RCC 7860 (cell line): ENCODE measurements at regions not wholly inside any gene's neighbourhood (a gene's known extent, or its start where the extent isn't known, plus 50 kb on each side); places are given as distances from the start of the nearest gene placed in this dataset.

ENCODE experiments used
- DNase-seq: peaks from one replicate; pipeline ENCODE4 v3.0.0-alpha.2; 2015; ENCODE audit warnings: low spot score
- FAIRE-seq: peaks from 2 replicates; lab custom pipeline; 2012; peaks lifted over from hg19 to GRCh38; lab: Jason Lieb, UNC

- FAIRE-seq: no peak
- no peak for DNase-seq
Observed at GRCh38 chr1:214816603-214817002, 213.6 kb downstream of the CENPF start.

DNA sequence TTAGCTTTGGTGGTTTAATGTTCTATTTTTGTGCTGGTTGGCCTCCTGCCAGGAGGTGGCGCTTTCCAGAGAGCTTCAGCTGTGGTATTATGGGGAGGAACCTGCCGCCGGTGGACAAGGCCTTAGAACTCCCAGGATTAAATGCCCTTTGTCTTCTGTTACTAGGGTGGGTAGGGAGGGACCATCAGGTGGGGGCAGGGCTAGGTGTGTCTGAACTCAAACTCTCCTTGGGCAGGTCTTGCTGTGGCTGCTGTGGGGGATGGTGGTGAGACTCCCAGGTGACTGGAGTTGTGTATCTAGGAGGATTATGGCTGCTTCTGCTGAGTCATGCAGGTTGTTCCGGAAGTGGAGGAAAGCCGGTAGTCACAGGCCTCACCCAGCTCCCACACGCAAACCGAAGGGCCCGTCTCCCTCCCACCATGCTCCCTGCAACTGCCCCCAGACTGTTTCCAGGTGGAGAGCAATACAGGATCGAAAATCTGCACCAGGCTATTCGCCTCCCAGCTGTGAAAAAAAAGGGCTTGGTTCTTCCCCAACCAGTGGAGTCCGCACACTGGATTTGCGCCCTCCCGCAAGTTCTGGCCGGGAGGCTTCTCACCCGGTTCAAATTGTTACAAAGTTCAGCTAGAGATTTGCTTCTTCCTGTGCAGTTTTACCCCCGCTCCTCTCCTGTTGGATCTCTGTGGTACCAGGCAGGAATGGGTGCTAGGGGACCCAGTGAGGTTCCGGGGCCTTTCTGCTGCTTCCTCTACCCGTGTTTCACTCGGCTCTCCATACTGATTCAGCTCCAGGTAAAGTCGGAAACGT is 220.5 kb downstream of the CENPF start:
- no peak for FAIRE-seq
- DNase-seq: no peak

GRCh38 chr1:214824763-214825162 is 221.8 kb downstream of the CENPF start:
- no peak for DNase-seq
- FAIRE-seq: no peak

DNA sequence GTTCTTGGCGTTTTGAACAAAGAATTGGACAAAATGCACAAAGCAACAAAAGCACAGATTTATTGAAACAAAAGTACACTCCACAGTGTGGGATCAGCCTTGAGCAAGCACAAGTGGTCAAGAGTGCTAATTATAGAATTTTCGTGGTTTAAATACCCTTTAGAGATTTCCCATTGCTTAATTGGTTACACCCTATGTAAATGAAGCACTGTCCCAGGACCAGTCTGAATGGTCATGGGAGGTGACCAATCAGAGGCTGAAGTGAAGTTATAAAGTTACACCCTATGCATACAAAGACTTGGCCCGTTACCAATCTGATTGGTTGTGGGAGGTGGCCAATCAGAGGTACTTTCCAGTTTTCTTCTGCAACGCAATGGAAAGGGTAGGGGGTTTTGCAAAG is 223.6 kb downstream of the CENPF start:
- no peak for FAIRE-seq
- no peak for DNase-seq

DNA sequence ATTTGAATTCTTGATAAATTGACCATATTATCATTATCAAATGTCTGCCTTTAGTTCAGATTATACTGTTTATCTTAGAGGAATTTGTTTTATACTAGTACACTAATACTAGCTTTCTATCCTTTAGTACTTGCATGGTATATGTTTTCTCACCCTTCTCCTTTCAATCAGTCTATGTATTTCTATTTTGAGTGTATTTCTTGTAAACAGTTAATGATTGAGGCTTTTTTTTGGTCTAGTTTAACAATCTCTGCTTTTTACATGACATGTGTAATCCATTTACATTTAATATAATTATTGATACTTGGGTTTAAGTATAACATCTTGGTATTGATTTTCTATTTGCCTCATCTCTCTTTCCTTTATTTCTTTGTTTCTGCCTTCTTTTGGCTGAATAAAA is 224.9 kb downstream of the CENPF start:
- FAIRE-seq (no peak), DNase-seq (no peak)

GRCh38 chr1:214830941-214831340 is 227.9 kb downstream of the CENPF start:
- DNase-seq (no peak), FAIRE-seq (no peak)

DNA sequence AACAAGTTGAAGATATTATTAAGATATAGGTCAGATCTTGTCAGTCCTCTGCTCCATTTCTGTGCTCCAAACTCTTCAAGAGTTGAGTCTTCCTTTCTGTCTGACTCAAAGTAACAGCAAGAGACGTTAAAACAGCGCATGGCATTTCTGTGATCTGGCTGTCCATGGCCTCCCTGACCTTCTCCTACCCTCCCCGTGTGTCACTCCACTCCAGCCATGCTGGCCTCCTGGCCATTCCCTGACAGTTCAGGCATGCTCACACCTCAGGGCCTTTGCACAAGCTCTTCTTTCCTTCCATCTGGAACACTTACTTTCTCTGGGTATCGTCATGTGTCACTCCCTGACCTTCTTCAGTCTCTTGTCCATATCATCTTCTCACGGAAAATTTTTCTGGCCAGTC is 229.0 kb downstream of the CENPF start:
- DNase-seq (no peak), FAIRE-seq (no peak)

DNA sequence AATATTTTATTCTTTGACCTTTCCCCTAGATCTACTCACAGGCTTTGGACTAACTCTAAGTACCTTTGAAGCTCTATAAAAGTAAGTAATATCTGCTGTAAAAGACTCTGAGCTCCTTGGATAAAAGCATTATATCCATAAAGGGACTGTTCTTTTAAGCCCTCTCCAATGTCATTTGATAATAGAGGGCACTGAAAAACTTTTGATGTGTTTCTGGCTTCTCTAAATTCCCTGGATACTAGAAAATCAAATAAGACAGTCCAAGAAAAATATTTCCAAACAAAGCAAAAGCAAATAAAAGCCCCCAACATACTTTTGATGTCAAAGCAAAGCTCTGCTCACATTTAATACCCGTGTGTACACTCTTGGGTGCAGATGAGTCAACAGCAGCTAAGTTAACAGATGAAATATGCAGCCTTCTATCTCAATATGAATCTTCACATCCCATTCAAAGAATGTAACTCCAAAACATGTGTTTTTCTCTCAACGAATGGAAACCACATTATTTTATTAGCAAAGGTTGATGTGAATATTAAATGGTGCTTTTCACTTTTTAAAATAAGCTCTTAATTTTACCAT is 230.3 kb downstream of the CENPF start:
- no peak for FAIRE-seq
- DNase-seq: no peak

DNA sequence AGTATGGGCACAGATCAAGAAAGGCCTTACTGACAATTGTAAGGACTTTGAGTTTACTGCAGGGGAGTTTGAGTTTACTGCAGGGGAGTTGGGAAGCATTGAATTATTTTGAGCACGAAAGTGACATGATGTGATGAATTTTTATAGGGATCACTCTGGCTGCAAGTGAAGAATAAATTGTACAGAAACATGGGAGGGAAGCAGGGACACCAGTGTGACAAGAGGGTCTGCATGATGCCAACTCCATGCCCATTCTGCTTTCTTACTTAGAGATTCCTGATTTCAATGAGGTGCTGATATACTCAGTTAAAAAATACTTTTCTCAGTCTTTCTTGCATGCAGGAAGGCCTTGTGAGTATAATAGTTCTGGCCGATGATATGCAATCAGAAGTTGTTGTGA is 234.4 kb downstream of the CENPF start:
- FAIRE-seq: no peak
- no peak for DNase-seq

DNA sequence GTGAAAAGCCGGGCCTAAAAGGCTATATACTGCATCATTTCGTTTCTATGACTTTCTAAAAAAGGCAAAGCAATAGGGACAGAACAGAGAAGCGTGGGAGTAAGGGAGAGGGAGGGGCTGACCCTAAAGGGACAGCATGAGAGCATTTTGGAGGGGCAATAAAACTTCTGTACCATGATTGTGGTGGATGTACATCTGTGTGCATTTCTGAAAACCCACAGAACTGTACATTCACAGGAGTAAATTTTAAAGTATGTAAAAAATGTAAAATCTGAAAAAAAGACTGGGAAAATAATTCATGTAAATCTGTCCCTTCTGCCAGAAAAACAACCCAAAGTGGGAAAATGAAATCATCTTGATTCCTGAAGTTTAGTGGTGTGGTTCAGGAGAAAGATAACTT is 235.4 kb downstream of the CENPF start:
- DNase-seq (no peak), FAIRE-seq (no peak)

DNA sequence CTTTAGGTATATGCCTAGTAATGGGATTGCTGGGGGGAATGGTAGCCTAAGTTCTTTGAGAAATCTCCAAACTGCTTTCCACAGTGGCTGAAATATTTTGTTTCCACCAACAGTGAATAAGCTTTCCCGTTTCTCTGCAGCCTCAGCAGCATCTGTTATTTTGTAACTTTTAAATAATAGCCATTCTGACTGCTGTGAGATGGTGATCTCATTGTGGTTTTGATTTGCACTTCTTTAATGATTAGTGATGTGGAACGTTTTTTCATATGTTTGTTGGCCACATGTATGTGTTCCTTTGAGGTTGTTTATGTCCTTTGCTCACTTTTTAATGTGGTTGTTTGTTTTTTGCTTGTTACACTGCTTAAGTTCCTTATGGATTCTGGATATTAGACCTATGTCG is 237.4 kb downstream of the CENPF start:
- DNase-seq: peak; percentile 67
- peak; percentile 97 for FAIRE-seq

DNA sequence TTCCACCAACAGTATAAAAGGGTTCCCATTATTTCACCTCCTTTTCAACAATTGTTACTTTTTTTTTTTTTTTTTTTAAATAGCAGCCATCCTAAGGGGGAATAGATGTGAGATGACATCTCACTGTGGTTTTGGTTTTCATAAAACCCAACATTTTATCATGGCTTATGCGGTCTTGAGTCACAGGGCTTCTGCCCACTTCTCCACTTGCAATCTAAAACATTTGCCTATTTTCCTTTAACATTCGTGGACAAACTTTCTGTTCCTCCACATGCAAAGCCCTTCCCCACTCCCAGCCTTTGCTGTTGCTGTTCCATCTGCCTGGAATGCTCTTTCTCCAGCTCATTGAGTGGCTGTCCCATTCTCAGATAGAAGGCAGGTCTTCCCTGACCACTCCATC is 239.7 kb upstream of the KCNK2 start:
- peak; percentile 96 for FAIRE-seq
- peak; percentile 83 for DNase-seq

DNA sequence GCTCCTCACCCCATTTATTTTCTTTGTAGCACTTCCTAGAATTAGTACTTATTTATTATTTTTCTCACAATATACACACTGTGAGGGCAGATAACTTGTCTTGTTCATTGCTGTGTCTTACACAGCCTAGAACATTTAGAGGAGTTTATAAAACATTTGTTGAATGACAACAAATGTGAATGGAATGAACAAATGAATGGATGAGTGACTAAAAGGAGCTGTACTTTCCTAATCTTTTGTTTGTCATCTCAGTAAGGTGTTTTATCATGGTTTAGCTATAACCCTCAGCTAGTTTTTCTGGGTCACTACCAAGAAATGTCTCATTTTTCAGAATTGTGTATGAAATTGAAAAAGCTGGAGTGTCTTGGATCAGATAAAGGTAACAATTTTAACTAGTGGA is 239.3 kb upstream of the KCNK2 start:
- DNase-seq (peak; percentile 52), FAIRE-seq (no peak)

DNA sequence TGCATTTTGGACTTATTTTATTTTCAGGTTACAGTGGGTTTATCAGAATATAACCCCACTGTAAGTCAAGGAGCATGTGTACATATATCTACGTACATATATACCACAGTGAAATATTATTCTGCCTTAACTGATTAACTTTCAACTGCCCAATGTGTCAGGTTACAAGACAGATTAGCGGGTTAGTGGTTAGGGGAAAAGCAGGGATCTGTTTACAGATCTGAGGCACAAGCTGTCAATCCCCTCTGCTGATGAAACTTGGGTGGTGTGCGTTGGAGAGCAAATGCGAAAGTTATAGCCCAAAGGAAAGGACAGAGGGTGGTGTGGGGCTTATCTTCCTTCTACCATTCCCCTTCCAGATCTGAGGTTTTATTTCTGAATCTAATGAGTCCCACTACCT is 238.2 kb upstream of the KCNK2 start:
- no peak for DNase-seq
- no peak for FAIRE-seq

- DNase-seq (no peak), FAIRE-seq (no peak)
Observed at GRCh38 chr1:214846276-214846675, 236.3 kb upstream of the KCNK2 start.

GRCh38 chr1:214847071-214847810 is 235.3 kb upstream of the KCNK2 start:
- DNase-seq: no peak

DNA sequence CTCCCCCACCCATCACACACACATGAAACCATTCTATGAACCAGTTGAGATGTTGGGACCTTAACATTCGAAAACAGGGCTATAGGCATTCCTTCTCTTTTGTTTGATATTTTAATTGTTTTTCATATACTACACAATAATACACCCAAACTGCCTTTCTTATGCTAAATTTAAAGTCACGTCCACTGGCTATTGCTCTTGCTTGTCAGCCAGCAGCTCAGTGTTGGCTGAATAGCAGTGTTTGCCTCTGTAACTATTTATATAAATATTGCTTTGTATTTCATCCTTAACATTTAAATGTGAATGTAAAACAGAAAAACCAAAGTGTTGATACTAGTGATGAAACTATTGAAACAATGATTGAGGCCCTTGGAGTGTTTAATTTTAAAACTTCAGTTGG is 234.4 kb upstream of the KCNK2 start:
- DNase-seq (no peak), FAIRE-seq (no peak)

More at GRCh38 chr1:214847071-214847810, 235.3 kb upstream of the KCNK2 start:
- no peak for FAIRE-seq

- no peak for FAIRE-seq
Observed at GRCh38 chr1:214850432-214851050, 232.0 kb upstream of the KCNK2 start.

GRCh38 chr1:214853340-214853739 is 229.2 kb upstream of the KCNK2 start:
- DNase-seq (no peak), FAIRE-seq (no peak)

More at GRCh38 chr1:214850432-214851050, 232.0 kb upstream of the KCNK2 start:
- DNase-seq: peak; percentile 22

GRCh38 chr1:214854126-214854875 is 228.2 kb upstream of the KCNK2 start:
- DNase-seq (no peak), FAIRE-seq (no peak)

- no peak for DNase-seq
- FAIRE-seq: peak; percentile 4
Observed at GRCh38 chr1:214856843-214857242, 225.7 kb upstream of the KCNK2 start.
